Kidney tubule cell (primary cell): ENCODE measurements at regions not wholly inside any gene's neighbourhood (a gene's known extent, or its start where the extent isn't known, plus 50 kb on each side); places are given as distances from the start of the nearest gene placed in this dataset.

Experiments
- DNase-seq: peaks from one replicate; pipeline ENCODE4 v3.0.0-alpha.2; 2018; ENCODE audit warnings: low spot score

- DNase-seq = no peak
Measured at GRCh38 chr2:198340846-198341245, 536.5 kb downstream of the PLCL1 start.

DNA sequence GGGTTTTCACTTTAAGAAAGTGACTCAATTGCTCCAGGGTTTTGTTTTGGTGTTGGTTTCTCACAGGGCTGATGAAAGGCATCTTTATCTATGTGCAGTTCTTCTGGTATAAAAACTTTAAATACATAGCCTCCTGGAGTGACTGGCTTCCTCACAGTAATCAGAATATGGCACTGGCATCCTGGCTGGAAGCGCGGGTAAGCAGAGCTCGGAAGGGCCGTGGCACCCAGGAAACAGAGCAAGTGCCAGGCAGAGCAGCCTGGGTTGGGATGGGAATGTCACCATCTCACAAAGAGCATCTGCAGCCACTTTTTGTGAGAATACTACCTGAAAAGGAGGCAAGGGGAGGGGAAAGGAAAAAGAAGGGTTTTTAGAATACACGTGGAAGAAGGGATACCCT is 534.7 kb downstream of the PLCL1 start:
- DNase-seq = no peak

- no peak for DNase-seq
Measured at GRCh38 chr2:198337368-198337767, 533.0 kb downstream of the PLCL1 start.

- no peak for DNase-seq
Measured at GRCh38 chr2:198328454-198328853, 524.1 kb downstream of the PLCL1 start.

DNA sequence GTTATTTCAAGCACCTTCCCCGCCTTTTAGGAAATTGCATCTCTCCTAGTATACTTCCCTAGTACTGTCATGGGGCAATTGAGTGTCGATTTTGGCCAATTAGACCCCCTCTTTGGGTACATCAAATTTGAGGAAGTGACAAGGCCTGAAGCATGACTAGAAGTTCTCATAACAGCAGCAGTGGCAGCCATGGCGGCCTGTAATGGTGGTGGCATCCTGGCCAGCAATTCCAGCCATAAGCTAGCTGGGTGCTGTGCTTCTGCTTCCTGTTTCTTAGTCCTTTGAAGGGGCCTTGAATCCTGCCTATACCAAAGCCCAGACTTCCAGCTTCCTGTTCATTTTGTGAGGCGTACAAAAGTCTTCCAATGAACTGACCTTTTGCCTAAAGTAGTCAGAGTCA is 523.1 kb downstream of the PLCL1 start:
- DNase-seq = no peak

DNA sequence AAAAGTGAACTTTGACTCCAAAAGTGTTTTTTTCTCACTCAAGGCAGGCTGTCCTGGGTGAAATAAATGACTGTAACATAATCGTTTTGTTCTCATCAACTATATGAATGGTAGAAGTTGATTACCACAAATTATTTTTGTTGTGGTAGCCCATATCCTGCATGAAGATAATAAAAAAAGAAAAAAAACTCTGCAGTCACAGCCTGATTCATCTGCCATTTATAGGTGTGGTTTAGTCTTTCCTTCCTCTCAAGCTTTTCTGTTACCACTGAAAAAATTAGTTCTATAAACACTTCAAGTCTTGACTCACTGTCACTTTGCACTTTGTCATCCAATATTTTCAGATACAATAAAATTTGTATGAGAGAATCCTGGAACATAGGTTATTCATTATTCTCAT is 522.0 kb downstream of the PLCL1 start:
- no peak for DNase-seq

- DNase-seq = peak; percentile 33
Measured at GRCh38 chr2:198325359-198325758, 521.0 kb downstream of the PLCL1 start.

GRCh38 chr2:198324071-198324470 is 519.7 kb downstream of the PLCL1 start:
- DNase-seq = no peak

GRCh38 chr2:198322275-198322674 is 517.9 kb downstream of the PLCL1 start:
- DNase-seq = no peak

DNA sequence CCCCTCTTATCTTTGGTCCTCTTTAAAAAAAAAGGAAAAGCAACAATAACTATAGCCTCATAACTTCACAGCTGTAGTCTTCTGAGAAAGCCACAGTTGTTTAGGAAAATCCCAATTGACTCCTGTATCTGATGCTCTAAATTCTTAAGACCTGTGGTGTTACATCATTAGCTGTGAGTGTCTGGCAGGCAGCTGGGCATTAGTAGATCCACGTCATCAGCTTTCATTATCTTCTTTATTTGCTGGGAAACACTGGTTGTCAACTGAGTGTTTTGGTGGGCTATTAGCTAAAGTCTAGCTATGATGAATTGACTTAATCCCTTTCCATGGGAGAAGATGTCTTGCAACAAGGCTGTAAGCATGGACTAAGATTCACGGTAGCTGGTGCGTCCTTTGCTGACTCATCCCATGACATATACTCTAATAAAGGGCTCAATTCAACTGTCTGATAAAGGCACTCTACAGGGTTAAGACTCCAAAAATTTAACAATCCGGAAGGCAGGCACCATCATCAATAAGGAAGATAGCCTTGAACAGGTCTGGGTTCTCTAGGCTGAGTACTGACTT is 517.2 kb downstream of the PLCL1 start:
- no peak for DNase-seq

DNA sequence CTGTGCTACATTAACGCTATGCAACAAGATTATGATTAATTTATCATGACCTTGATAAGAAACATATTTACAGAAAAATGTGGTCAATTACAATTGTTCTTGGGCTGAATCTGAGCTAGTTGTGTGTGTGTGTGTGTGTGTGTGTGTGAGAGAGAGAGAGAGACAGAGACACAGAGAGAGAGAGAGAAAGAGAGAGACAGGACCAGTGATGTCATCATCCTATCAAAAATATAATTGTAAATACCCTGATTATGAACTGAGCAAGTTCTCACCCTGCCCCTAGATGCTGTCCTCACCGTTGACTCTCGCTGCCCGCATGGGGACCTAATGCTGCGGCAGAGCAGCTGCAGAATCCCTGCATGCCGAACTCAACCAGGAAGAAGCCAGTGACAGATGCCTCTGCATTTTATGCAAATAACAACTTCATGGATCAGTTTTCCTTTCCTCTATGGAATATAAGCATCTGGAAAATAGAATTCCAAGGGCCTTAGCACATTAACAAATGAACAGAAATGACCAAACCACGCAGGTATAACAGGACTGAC is 512.5 kb downstream of the PLCL1 start:
- DNase-seq = no peak

DNA sequence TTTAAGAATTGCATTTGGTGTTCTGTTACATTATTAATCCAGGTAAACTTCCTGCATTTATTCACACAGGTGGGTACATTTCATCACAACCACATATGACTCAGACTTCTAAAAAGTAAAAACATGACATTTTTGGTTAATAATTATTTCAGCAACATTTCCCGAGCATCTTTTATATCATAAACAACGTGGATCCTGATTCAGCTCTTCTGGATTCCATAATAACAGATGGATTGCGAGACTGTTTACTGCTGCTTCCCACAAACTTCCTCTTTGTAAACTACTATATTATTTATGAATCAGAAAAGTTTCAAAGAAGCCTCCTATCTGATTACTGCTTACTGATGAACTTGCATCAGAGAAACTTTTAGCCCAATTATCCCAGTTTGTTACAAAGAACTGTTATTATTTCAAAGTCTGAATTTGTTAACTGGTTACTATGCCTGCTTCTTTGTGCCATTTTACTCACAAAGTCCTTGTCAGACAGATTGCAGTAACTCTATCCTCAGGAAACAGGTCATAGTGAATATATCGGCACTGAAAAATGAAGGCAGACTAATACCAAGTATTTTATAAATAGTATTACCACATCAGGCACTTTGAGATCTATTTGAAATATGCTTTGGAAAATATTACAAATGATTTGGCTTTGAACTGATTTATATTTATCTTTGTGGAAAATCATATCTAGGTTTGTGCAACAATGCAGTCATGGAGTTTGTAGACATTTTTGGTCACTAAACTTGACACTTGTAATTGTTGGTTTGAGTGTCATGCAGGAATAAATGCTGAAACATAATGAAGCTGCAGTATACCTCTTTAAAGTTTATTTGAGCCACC is 511.6 kb downstream of the PLCL1 start:
- no peak for DNase-seq

DNA sequence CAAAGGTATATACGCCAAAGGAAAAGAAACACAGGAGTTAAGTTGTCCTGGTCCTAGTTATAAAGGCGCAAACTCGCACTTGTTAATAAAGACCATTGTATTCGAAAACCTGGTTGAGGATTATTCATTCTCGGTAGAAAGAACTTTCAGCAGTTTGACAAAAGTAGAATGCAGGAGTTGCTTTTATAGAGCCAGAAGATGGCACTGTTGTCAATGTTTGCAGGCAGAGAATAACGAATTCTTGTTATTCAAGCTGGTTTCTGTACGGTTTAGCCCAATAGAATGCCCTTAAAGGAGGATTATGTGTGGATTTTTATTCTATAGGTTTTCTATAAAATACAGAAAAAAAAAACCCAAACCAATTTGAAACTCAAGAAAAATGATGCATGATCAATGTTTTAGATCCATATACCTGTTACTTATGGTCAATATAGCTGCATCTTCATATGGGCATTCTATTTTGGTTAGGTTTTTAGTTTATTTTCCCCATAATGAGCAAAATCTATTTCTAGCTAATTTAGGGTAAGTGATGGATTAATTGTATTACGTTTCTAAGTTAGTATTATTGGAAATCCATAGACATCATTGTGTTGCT is 510.3 kb downstream of the PLCL1 start:
- peak; percentile 48 for DNase-seq

- no peak for DNase-seq
Measured at GRCh38 chr2:198312596-198313483, 508.4 kb downstream of the PLCL1 start.

- no peak for DNase-seq
Measured at GRCh38 chr2:198311020-198311419, 506.6 kb downstream of the PLCL1 start.

GRCh38 chr2:198309673-198310280 is 505.4 kb downstream of the PLCL1 start:
- peak; percentile 60 for DNase-seq

DNA sequence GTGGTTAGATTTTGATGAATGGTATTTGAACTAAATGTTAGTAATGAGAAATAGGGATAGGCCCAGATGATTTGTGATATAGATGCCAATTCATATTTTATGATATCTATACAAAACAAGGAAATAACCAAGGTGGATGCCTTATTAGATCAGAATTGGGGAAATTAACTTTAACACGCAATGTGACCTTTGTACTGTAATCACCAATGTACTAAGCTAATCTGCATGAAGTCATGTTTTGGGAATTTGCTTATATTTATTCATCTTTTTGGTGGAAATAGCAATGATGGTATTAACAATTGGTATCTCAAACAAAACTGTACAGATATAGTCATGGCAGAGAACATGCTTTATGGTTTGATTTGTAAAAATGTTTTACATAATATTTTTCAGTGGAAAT is 504.7 kb downstream of the PLCL1 start:
- DNase-seq = no peak

GRCh38 chr2:198308368-198308767 is 504.0 kb downstream of the PLCL1 start:
- DNase-seq = no peak

GRCh38 chr2:198307093-198307492 is 502.7 kb downstream of the PLCL1 start:
- no peak for DNase-seq

DNA sequence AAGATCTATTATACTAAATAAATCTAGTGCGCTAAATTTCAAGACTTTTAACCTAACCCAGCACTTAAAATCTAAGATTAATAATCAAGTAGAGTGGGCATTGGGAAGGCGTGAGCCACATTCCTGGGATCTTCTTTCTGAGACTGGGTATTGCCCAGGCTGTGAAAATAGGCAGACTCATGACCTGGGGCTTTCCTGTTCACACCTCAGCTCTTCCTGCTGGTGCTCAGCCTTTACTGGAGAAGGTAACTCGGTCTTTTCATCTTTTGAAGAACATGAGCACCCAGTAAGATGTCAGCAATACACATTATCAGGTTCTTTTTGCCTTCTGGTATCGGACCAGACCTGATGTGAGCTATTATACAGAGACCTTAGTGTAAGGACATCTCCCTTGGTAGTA is 500.5 kb downstream of the PLCL1 start:
- DNase-seq = no peak

DNA sequence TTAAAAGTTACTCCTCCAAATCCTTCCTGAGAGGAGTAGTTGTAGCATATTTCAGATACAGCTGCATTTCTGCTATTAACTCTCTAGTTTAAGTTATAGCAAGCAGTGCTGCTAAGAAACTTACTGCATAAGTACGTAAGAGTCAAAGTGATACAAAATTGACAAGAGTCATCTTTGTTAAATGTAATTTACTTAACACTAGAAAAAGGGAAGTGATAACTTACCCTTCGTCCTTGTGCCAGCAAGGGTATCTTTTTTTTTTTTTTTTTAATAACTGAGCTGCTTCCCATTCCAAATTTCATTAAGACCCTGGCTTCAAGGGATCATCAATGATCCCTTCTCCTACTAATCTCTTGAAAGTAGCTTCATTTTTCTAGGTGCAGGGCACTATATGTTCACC is 493.0 kb downstream of the PLCL1 start:
- DNase-seq = no peak
